ENCODE measurements at regions not wholly inside any gene's neighbourhood (a gene's known extent, or its start where the extent isn't known, plus 50 kb on each side); places are given as distances from the start of the nearest gene placed in this dataset.

GRCh38 chr9:13493697-13494096 lies 214.2 kb upstream of the MPDZ start:
- Histone ChIP-seq H4K8ac (ENCODE audit: low read length) (no peak overlapping the region), H3K27ac (ENCODE audit: low read length, poor library complexity, severe bottlenecking) (no peak overlapping the region), H3K4me2 (ENCODE audit: low read length, poor library complexity, severe bottlenecking) (no peak overlapping the region), H3K18ac (ENCODE audit: low read depth in 1 of 2, low read length in 2 of 2) (no peak overlapping the region), H3K36me3 (ENCODE audit: control insufficient read depth in 1 of 2, insufficient read depth in 2 of 2, low read depth in 1 of 2, low read length in 2 of 2) (no peaks in the 10 kb centered on the region), H3K4me1 (ENCODE audit: control insufficient read depth, insufficient read depth, low read depth, low read length) (no peaks in the 10 kb centered on the region), H3K27me3 (ENCODE audit: control insufficient read depth in 1 of 2, insufficient read depth in 1 of 2, low read length in 2 of 2) (no peaks in the 10 kb centered on the region), H3K9ac (ENCODE audit: low read length) (no peak overlapping the region), H4K91ac (ENCODE audit: low read length) (no peak overlapping the region), H2AK5ac (ENCODE audit: low read length, severe bottlenecking) (no peak overlapping the region), H3K9me3 (ENCODE audit: control insufficient read depth, low read length) (no peaks in the 10 kb centered on the region), H3K79me1 (replicated peaks; ENCODE audit: low read length, poor library complexity, severe bottlenecking) (no peaks in the 10 kb centered on the region), H3K23ac (ENCODE audit: low read length in 2 of 2) (no peak overlapping the region), H2BK120ac (ENCODE audit: low read depth, low read length) (no peak overlapping the region), H2BK5ac (ENCODE audit: low read depth, low read length, poor library complexity, severe bottlenecking) (no peak overlapping the region), H3K4me3 (ENCODE audit: insufficient read depth in 1 of 2, low read depth in 1 of 2, low read length in 2 of 2) (no peak overlapping the region), H2BK12ac (ENCODE audit: low read length in 2 of 2) (no peak overlapping the region), H2BK15ac (ENCODE audit: low read depth, poor library complexity, severe bottlenecking) (no peak overlapping the region), H2AFZ (ENCODE audit: low read depth, low read length) (no peak overlapping the region), H3K14ac (ENCODE audit: low read length in 2 of 2) (no peak overlapping the region), H3K4ac (ENCODE audit: low read depth in 1 of 2, low read length in 2 of 2) (no peak overlapping the region)
- no peak for DNase-seq
- 100% methylated on average over 1 of the region's 3 CpGs for WGBS

DNA sequence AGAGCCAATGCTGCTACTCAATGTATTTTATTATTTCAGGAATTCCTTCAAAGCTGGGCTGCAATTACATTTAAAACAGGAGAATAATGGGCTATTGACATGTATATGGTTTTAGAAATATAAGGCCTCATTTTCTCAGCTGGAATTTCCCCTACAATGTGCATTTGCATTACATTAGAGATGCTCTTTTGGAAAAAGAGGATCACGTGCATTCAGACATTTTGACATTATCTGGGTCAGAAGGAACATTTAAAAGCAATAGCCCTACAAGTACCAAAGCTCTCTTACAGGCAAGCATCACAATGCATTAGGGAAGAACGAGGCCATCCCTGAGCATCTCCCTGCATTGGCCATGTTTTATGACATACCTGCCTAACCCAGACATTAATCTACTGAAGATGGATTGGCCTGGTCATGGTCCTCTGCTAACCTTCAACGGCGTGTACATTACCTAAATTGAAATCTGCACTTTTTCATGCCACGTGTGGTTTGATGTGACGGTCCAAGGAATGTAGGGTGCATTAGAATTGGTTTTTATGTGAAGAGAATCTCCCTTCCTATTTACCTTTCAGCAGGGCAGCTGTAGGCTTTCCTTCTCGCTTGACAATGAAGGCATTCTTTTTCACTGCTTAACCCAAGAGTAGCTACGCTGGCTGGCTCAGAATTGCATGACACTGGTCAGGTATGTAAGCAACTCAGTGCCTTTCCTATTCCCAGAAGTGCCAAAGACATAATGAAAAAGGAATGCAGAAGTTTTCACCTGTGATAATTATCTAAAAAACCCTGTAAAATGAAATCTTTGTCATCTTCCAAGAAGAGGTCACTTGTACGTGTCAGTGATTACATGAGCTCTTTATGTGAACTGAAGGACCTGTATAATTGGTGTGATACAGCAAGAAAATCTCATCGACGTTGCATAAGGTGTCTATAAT lies 212.3 kb upstream of the MPDZ start:
- H2BK120ac ChIP-seq (ENCODE audit: low read depth, low read length): no peak overlapping the region
- no peak for DNase-seq
- H3K27ac ChIP-seq (ENCODE audit: low read length, poor library complexity, severe bottlenecking): no peak overlapping the region
- H3K4me1 ChIP-seq (ENCODE audit: control insufficient read depth, insufficient read depth, low read depth, low read length): no peaks in the 10 kb centered on the region
- H3K27me3 ChIP-seq (ENCODE audit: control insufficient read depth in 1 of 2, insufficient read depth in 1 of 2, low read length in 2 of 2): no peaks in the 10 kb centered on the region
- H3K9ac ChIP-seq (ENCODE audit: low read length): no peak overlapping the region
- H3K4ac ChIP-seq (ENCODE audit: low read depth in 1 of 2, low read length in 2 of 2): no peak overlapping the region
- H4K8ac ChIP-seq (ENCODE audit: low read length): no peak overlapping the region
- no peak overlapping the region for H3K23ac ChIP-seq (ENCODE audit: low read length in 2 of 2)
- WGBS: 70% methylated on average over 8 of the region's 11 CpGs
- H2AFZ ChIP-seq (ENCODE audit: low read depth, low read length): no peak overlapping the region
- no peaks in the 10 kb centered on the region for H3K79me1 ChIP-seq (replicated peaks; ENCODE audit: low read length, poor library complexity, severe bottlenecking)
- no peak overlapping the region for H2BK12ac ChIP-seq (ENCODE audit: low read length in 2 of 2)
- H2BK5ac ChIP-seq (ENCODE audit: low read depth, low read length, poor library complexity, severe bottlenecking): no peak overlapping the region
- no peaks in the 10 kb centered on the region for H3K9me3 ChIP-seq (ENCODE audit: control insufficient read depth, low read length)
- H3K14ac ChIP-seq (ENCODE audit: low read length in 2 of 2): no peak overlapping the region
- H4K91ac ChIP-seq (ENCODE audit: low read length): no peak overlapping the region
- H2AK5ac ChIP-seq (ENCODE audit: low read length, severe bottlenecking): no peak overlapping the region
- no peak overlapping the region for H3K18ac ChIP-seq (ENCODE audit: low read depth in 1 of 2, low read length in 2 of 2)
- no peaks in the 10 kb centered on the region for H3K36me3 ChIP-seq (ENCODE audit: control insufficient read depth in 1 of 2, insufficient read depth in 2 of 2, low read depth in 1 of 2, low read length in 2 of 2)
- no peak overlapping the region for H3K4me2 ChIP-seq (ENCODE audit: low read length, poor library complexity, severe bottlenecking)
- no peak overlapping the region for H2BK15ac ChIP-seq (ENCODE audit: low read depth, poor library complexity, severe bottlenecking)
- H3K4me3 ChIP-seq (ENCODE audit: insufficient read depth in 1 of 2, low read depth in 1 of 2, low read length in 2 of 2): no peak overlapping the region

DNA sequence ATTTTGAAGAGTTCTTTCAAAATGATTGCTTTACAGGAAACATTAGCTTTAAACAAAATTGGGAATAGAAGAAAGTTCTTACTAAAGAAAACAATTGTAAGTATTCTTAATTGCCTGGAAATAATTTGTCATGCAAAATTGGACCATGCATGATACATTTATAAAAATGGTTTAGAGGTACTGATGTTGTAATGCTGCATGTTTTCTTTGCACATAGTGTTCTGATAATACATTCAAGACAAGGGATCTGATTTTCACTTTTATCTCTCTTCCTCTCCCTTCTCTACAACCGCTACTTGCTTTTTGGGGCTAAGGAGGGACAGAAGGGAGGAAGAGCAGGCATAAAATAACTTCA lies 211.6 kb upstream of the MPDZ start:
- H3K27me3 ChIP-seq (ENCODE audit: control insufficient read depth in 1 of 2, insufficient read depth in 1 of 2, low read length in 2 of 2): no peaks in the 10 kb centered on the region
- H2BK5ac ChIP-seq (ENCODE audit: low read depth, low read length, poor library complexity, severe bottlenecking): no peak overlapping the region
- H2AK5ac ChIP-seq (ENCODE audit: low read length, severe bottlenecking): no peak overlapping the region
- no peak overlapping the region for H2BK12ac ChIP-seq (ENCODE audit: low read length in 2 of 2)
- H3K36me3 ChIP-seq (ENCODE audit: control insufficient read depth in 1 of 2, insufficient read depth in 2 of 2, low read depth in 1 of 2, low read length in 2 of 2): no peaks in the 10 kb centered on the region
- no peak overlapping the region for H2BK15ac ChIP-seq (ENCODE audit: low read depth, poor library complexity, severe bottlenecking)
- H2AFZ ChIP-seq (ENCODE audit: low read depth, low read length): no peak overlapping the region
- no peak overlapping the region for H4K91ac ChIP-seq (ENCODE audit: low read length)
- H3K4me1 ChIP-seq (ENCODE audit: control insufficient read depth, insufficient read depth, low read depth, low read length): no peaks in the 10 kb centered on the region
- no peak overlapping the region for H3K23ac ChIP-seq (ENCODE audit: low read length in 2 of 2)
- no peak overlapping the region for H3K4ac ChIP-seq (ENCODE audit: low read depth in 1 of 2, low read length in 2 of 2)
- no peak overlapping the region for H3K4me2 ChIP-seq (ENCODE audit: low read length, poor library complexity, severe bottlenecking)
- H3K9ac ChIP-seq (ENCODE audit: low read length): no peak overlapping the region
- no peaks in the 10 kb centered on the region for H3K79me1 ChIP-seq (replicated peaks; ENCODE audit: low read length, poor library complexity, severe bottlenecking)
- no peak overlapping the region for H3K4me3 ChIP-seq (ENCODE audit: insufficient read depth in 1 of 2, low read depth in 1 of 2, low read length in 2 of 2)
- no peaks in the 10 kb centered on the region for H3K9me3 ChIP-seq (ENCODE audit: control insufficient read depth, low read length)
- no peak overlapping the region for H3K14ac ChIP-seq (ENCODE audit: low read length in 2 of 2)
- H4K8ac ChIP-seq (ENCODE audit: low read length): no peak overlapping the region
- no CpG with 5 or more reads among the region's 1 CpG for WGBS
- H3K27ac ChIP-seq (ENCODE audit: low read length, poor library complexity, severe bottlenecking): no peak overlapping the region
- no peak overlapping the region for H2BK120ac ChIP-seq (ENCODE audit: low read depth, low read length)
- DNase-seq: no peak
- no peak overlapping the region for H3K18ac ChIP-seq (ENCODE audit: low read depth in 1 of 2, low read length in 2 of 2)

- Histone ChIP-seq H2AFZ (ENCODE audit: low read depth, low read length) (no peak overlapping the region), H3K18ac (ENCODE audit: low read depth in 1 of 2, low read length in 2 of 2) (no peak overlapping the region), H3K4me1 (ENCODE audit: control insufficient read depth, insufficient read depth, low read depth, low read length) (no peaks in the 10 kb centered on the region), H3K27me3 (ENCODE audit: control insufficient read depth in 1 of 2, insufficient read depth in 1 of 2, low read length in 2 of 2) (peaks cover 0 to 3% of the 10 kb centered on the region in 2 experiments), H2BK5ac (ENCODE audit: low read depth, low read length, poor library complexity, severe bottlenecking) (no peak overlapping the region), H4K91ac (ENCODE audit: low read length) (no peak overlapping the region), H4K8ac (ENCODE audit: low read length) (no peak overlapping the region), H3K36me3 (ENCODE audit: control insufficient read depth in 1 of 2, insufficient read depth in 2 of 2, low read depth in 1 of 2, low read length in 2 of 2) (no peaks in the 10 kb centered on the region), H3K4ac (ENCODE audit: low read depth in 1 of 2, low read length in 2 of 2) (no peak overlapping the region), H3K9me3 (ENCODE audit: control insufficient read depth, low read length) (no peaks in the 10 kb centered on the region), H3K14ac (ENCODE audit: low read length in 2 of 2) (no peak overlapping the region), H3K9ac (ENCODE audit: low read length) (no peak overlapping the region), H2AK5ac (ENCODE audit: low read length, severe bottlenecking) (no peak overlapping the region), H2BK120ac (ENCODE audit: low read depth, low read length) (no peak overlapping the region), H3K27ac (ENCODE audit: low read length, poor library complexity, severe bottlenecking) (no peak overlapping the region), H3K4me3 (ENCODE audit: insufficient read depth in 1 of 2, low read depth in 1 of 2, low read length in 2 of 2) (no peak overlapping the region), H3K4me2 (ENCODE audit: low read length, poor library complexity, severe bottlenecking) (no peak overlapping the region), H3K79me1 (replicated peaks; ENCODE audit: low read length, poor library complexity, severe bottlenecking) (no peaks in the 10 kb centered on the region), H2BK15ac (ENCODE audit: low read depth, poor library complexity, severe bottlenecking) (no peak overlapping the region), H2BK12ac (ENCODE audit: low read length in 2 of 2) (no peak overlapping the region), H3K23ac (ENCODE audit: low read length in 2 of 2) (no peak overlapping the region)
- 95% methylated on average over 4 of the region's 6 CpGs for WGBS
- no peak for DNase-seq
Measured at GRCh38 chr9:13487936-13488335, 208.4 kb upstream of the MPDZ start.
